HCT116 (cell line): ENCODE measurements at regions not wholly inside any gene's neighbourhood (a gene's known extent, or its start where the extent isn't known, plus 50 kb on each side); places are given as distances from the start of the nearest gene placed in this dataset.

Experiments
- ATAC-seq: fragments of 200-7000 bp; cut with Tn5 transposase; 2 replicates; pipeline ENCODE4 v1.9.1; 2020; ENCODE audit warnings: mild to moderate bottlenecking, moderate library complexity
- BruUV-seq: library from RNA; stranded (reverse); fragments of 400-500 nt; replicated peaks from 2 replicates; lab custom pipeline; 2021; lab: Mats Ljungman, UMichigan
- CTCF ChIA-PET: fragments of 300-600 bp; sonication (Branson Sonifier 250); formaldehyde crosslinking; loops from one replicate; lab custom pipeline; 2021; ENCODE audit warnings: antibody characterized with exemption; lab: Charles Lee
- POLR2A ChIA-PET: fragments of 300-600, 350-600 bp; sonication (Branson Sonifier 250); formaldehyde crosslinking; loops from one replicate; lab custom pipeline; 2021; ENCODE audit warnings: antibody characterized with exemption; lab: Charles Lee
- RAD21 ChIA-PET, 2 experiments: fragments of 300-600 bp; sonication (Branson Sonifier 250); formaldehyde crosslinking; loops; one replicate each; lab custom pipeline; 2023; ENCODE audit warnings: low total read pairs in 2 of 2; ENCODE audit not compliant: uncharacterized antibody in 2 of 2, unreplicated experiment in 2 of 2, low non-redundant PET in 1 of 2; lab: Charles Lee
- DNase-seq: peaks from one replicate; pipeline ENCODE4 v3.0.0-alpha.2; 2010; ENCODE audit warnings: low read depth, low spot score
- H2AFZ ChIP-seq: fragments of 200-600 bp; shearing (Covaris generic), sonication (generic); 2 replicates; pipeline ENCODE4 v1.6.1; 2017; ENCODE audit warnings: low read depth, mixed run types, mixed read lengths, antibody characterized with exemption, low read length; ENCODE audit not compliant: poor library complexity, severe bottlenecking
- H3K27ac ChIP-seq: 2 replicates; pipeline ENCODE4 v1.5.1; 2012; ENCODE audit warnings: low read depth, low read length
- H3K27me3 ChIP-seq: fragments of 200-600 bp; sonication (generic); 2 replicates; pipeline ENCODE4 v1.6.1; 2016; ENCODE audit warnings: mixed run types, low read length, mixed read lengths; ENCODE audit not compliant: insufficient read depth
- H3K36me3 ChIP-seq, 2 experiments: fragments of 200-500 bp in 1 of 2; fragments of 200-600 bp in 1 of 2; sonication (Bioruptor generic) in 1 of 2; sonication (generic) in 1 of 2; 2 replicates each; pipeline versions ENCODE4 v1.5.1 to v1.6.1; 2014 to 2016; ENCODE audit warnings: low read length in 2 of 2, inconsistent platforms in 1 of 2, mixed read lengths in 1 of 2, mixed run types in 1 of 2; ENCODE audit not compliant: insufficient read depth in 2 of 2, control insufficient read depth in 1 of 2
- H3K4me1 ChIP-seq, 2 experiments: fragments of 200-600 bp in 1 of 2; sonication (generic) in 1 of 2; 2 replicates each; pipeline versions ENCODE4 v1.5.1 to v1.6.1; 2012 to 2017; ENCODE audit warnings: low read length in 2 of 2, inconsistent platforms in 1 of 2, mild to moderate bottlenecking in 1 of 2, mixed read lengths in 1 of 2, mixed run types in 1 of 2, moderate library complexity in 1 of 2; ENCODE audit not compliant: insufficient read depth in 2 of 2, control insufficient read depth in 1 of 2
- H3K4me2 ChIP-seq: fragments of 200-600 bp; sonication (generic); 2 replicates; pipeline ENCODE4 v1.6.1; 2017; ENCODE audit warnings: mixed run types, low read length, mixed read lengths
- H3K4me3 ChIP-seq, 2 experiments: fragments of 200-600 bp in 1 of 2; sonication (generic) in 1 of 2; replicated peaks in 1 of 2; 2 replicates each; pipeline ENCODE4 v1.5.1; 2011 to 2016; ENCODE audit warnings: low read length in 2 of 2, control low read depth in 1 of 2, low read depth in 1 of 2, mild to moderate bottlenecking in 1 of 2, mixed read lengths in 1 of 2, mixed run types in 1 of 2
- H3K79me2 ChIP-seq: fragments of 200-600 bp; sonication (generic); 2 replicates; pipeline ENCODE4 v1.6.1; 2017; ENCODE audit warnings: mild to moderate bottlenecking, mixed run types, low read length, moderate library complexity, mixed read lengths; ENCODE audit not compliant: insufficient read depth
- H3K9ac ChIP-seq: fragments of 200-600 bp; sonication (generic); 2 replicates; pipeline ENCODE4 v1.6.1; 2016; ENCODE audit warnings: low read length, mixed read lengths
- H3K9me2 ChIP-seq: fragments of 200-600 bp; sonication (generic), shearing (Covaris generic); 2 replicates; pipeline ENCODE4 v1.6.1; 2017; ENCODE audit warnings: mixed run types, mild to moderate bottlenecking, moderate library complexity; ENCODE audit not compliant: insufficient read depth
- H3K9me3 ChIP-seq, 2 experiments: fragments of 200-500 bp in 1 of 2; fragments of 200-600 bp in 1 of 2; sonication (Bioruptor generic) in 1 of 2; sonication (generic) in 1 of 2; 2 replicates each; pipeline ENCODE4 v1.6.1; 2014 to 2017; ENCODE audit warnings: low read length in 2 of 2, mixed read lengths in 2 of 2, inconsistent platforms in 1 of 2, low read depth in 1 of 2, mild to moderate bottlenecking in 1 of 2, mixed run types in 1 of 2, moderate library complexity in 1 of 2; ENCODE audit not compliant: control insufficient read depth in 1 of 2, insufficient read depth in 1 of 2
- H4K20me1 ChIP-seq: fragments of 200-600 bp; sonication (generic), shearing (Covaris generic); 2 replicates; pipeline ENCODE4 v1.6.1; 2017; ENCODE audit warnings: mixed run types, mild to moderate bottlenecking, moderate library complexity; ENCODE audit not compliant: insufficient read depth
- CBX3 ChIP-seq: IDR thresholded peaks from 2 replicates; pipeline ENCODE4 v1.6.1; 2012; ENCODE audit warnings: low read depth
- CEBPB ChIP-seq: IDR thresholded peaks from 2 replicates; pipeline ENCODE4 v1.6.1; 2012; ENCODE audit warnings: low read depth
- CTCF ChIP-seq, 3 experiments: fragments of 200-600 bp in 1 of 3; sonication (generic) in 1 of 3; IDR thresholded peaks in 2 of 3; conservative IDR thresholded peaks in 1 of 3; 2 replicates each; pipeline ENCODE4 v1.5.1; 2012 to 2017; ENCODE audit warnings: low read depth in 2 of 3, low read length in 2 of 3, antibody characterized with exemption in 1 of 3, borderline replicate concordance in 1 of 3, control low read depth in 1 of 3, mild to moderate bottlenecking in 1 of 3, mixed read lengths in 1 of 3, mixed run types in 1 of 3, moderate library complexity in 1 of 3; ENCODE audit not compliant: insufficient read depth in 1 of 3
- EGR1 ChIP-seq: IDR thresholded peaks from 2 replicates; pipeline ENCODE4 v1.6.1; 2012; ENCODE audit warnings: low read depth
- ELF1 ChIP-seq: IDR thresholded peaks from 2 replicates; pipeline ENCODE4 v1.6.1; 2012; ENCODE audit warnings: low read depth, borderline replicate concordance
- TCF7L2 ChIP-seq: IDR thresholded peaks from 2 replicates; pipeline ENCODE4 v1.7.0; 2011; ENCODE audit warnings: borderline replicate concordance, inconsistent platforms; ENCODE audit not compliant: insufficient read depth, insufficient read length; ENCODE audit errors: extremely low read depth
- ZNF274 ChIP-seq: fragments of 200-500 bp; sonication (Bioruptor generic); IDR thresholded peaks from 2 replicates; pipeline ENCODE4 v1.6.1; 2014; ENCODE audit warnings: mild to moderate bottlenecking, low read depth, low read length, inconsistent platforms
- intact Hi-C: fragments of 100-400 bp; cut with micrococcal nuclease; formaldehyde crosslinking; loops from 2 replicates; pipeline ENCODE4 v1.10.0; 2022

GRCh38 chr5:41625571-41625970 is 115.2 kb upstream of the PLCXD3 start:
- no peak overlapping the region for H3K4me3 ChIP-seq
- no peaks in the 10 kb centered on the region for H3K36me3 ChIP-seq
- ChIA-PET CTCF (no interaction called here), POLR2A (no interaction called here), RAD21 (no interaction called here)
- no peak overlapping the region for H2AFZ ChIP-seq
- BruUV-seq: no TSS peak
- H3K9ac ChIP-seq: no peak overlapping the region
- no peaks in the 10 kb centered on the region for H3K27me3 ChIP-seq
- no peaks in the 10 kb centered on the region for H3K4me1 ChIP-seq
- ATAC-seq (no peak), DNase-seq (no peak)
- H3K9me3 ChIP-seq: no peaks in the 10 kb centered on the region
- H3K4me2 ChIP-seq: no peak overlapping the region
- no peaks in the 10 kb centered on the region for H3K9me2 ChIP-seq
- no peaks in the 10 kb centered on the region for H3K79me2 ChIP-seq
- H3K27ac ChIP-seq: no peak overlapping the region
- intact Hi-C loops: no loop called here
- TF ChIP-seq TCF7L2 (no peak), CEBPB (no peak), ELF1 (no peak), EGR1 (no peak), CTCF (IDR thresholded peaks at IDR 0.05 in 2 of 3, conservative IDR thresholded peaks at IDR 0.05 in 1 of 3; ENCODE audit: borderline replicate concordance in 1 of 3, insufficient read depth in 1 of 3, low read depth in 2 of 3, low read length in 2 of 3) (no peak)
- H4K20me1 ChIP-seq: no peaks in the 10 kb centered on the region

- Histone ChIP-seq H3K9ac (no peak overlapping the region), H3K27me3 (no peaks in the 10 kb centered on the region), H3K27ac (no peak overlapping the region), H3K4me3 (no peak overlapping the region), H3K4me2 (no peak overlapping the region), H3K79me2 (no peaks in the 10 kb centered on the region), H3K9me2 (no peaks in the 10 kb centered on the region), H3K4me1 (no peaks in the 10 kb centered on the region), H3K36me3 (no peaks in the 10 kb centered on the region), H3K9me3 (no peaks in the 10 kb centered on the region), H2AFZ (no peak overlapping the region), H4K20me1 (no peaks in the 10 kb centered on the region)
- BruUV-seq: no TSS peak
- no peak for DNase-seq
- POLR2A ChIA-PET: no interaction called here
- RAD21 ChIA-PET: no interaction called here
- no peak for ATAC-seq
- CTCF ChIA-PET: interaction anchor here (0.8 to 1.4 kb wide), 2 partner anchors 18 to 20 kb away, joined by 3 to 5 read pairs; no protein-coding TSS in a partner anchor
- intact Hi-C loops: no loop called here
- TF ChIP-seq CBX3 (no peak), EGR1 (no peak), ZNF274 (no peak)
- TF ChIP-seq, all 23 proteins: peak for 0
Measured at GRCh38 chr5:41621420-41621819, 111.0 kb upstream of the PLCXD3 start.
